ENCODE measurements at regions not wholly inside any gene's neighbourhood (a gene's known extent, or its start where the extent isn't known, plus 50 kb on each side); places are given as distances from the start of the nearest gene placed in this dataset.

DNA sequence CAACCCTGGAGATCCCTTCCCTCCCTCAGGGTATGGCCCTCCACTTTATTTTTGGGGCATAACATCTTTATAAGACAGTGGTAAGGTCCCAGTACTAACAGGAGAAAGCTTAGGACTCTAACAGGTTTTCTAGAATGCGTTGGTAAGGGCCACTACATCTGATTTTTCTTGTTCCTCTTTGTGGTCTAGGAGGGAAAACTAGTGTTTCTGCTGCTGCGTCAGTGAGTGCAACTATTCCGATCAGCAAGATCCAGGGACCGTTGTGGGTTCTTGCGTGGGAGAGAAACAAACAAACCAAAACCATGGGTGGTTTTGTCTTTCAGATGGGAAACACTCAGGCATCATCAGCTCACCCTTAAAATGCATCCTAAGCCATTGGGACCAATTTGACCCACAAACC is 123.6 kb upstream of the SLC16A7 start:
- TF ChIP-seq, protein P1, sequence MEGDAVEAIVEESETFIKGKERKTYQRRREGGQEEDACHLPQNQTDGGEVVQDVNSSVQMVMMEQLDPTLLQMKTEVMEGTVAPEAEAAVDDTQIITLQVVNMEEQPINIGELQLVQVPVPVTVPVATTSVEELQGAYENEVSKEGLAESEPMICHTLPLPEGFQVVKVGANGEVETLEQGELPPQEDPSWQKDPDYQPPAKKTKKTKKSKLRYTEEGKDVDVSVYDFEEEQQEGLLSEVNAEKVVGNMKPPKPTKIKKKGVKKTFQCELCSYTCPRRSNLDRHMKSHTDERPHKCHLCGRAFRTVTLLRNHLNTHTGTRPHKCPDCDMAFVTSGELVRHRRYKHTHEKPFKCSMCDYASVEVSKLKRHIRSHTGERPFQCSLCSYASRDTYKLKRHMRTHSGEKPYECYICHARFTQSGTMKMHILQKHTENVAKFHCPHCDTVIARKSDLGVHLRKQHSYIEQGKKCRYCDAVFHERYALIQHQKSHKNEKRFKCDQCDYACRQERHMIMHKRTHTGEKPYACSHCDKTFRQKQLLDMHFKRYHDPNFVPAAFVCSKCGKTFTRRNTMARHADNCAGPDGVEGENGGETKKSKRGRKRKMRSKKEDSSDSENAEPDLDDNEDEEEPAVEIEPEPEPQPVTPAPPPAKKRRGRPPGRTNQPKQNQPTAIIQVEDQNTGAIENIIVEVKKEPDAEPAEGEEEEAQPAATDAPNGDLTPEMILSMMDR (IDR thresholded peaks at IDR 0.05) = no peak

DNA sequence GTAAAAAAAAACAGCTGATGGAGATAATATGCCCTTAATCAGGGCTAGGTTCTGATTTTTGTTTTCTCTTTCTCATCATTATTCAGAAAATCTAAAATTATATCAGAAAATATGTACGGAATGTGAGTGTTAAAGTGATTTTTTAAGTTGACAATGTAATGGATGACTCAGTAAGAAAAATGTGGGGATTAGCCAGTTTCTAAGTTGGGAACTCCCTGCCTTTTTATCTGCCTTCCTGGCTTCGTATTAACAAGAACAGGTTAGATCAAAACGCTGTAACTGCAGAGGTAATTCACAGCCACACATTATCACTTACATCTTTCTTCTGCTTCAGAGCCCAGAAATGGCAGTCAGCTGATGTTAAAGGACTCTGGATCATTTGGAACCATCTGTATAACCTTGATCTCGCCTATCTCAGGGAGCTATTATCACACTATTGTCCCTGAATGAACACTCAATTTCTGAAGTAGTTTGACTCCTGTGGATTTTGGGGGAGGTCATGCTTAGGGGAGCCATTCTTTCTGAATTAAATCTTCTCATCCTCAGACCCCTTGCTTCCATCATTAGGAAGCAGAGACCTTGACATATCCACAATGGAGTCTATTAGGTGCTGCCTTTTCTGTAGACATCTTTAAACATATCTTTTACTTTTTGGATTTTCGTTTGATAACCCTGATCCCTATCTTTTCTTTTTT is 135.7 kb upstream of the SLC16A7 start:
- TF ChIP-seq, protein P1 (IDR thresholded peaks at IDR 0.05) = no peak

DNA sequence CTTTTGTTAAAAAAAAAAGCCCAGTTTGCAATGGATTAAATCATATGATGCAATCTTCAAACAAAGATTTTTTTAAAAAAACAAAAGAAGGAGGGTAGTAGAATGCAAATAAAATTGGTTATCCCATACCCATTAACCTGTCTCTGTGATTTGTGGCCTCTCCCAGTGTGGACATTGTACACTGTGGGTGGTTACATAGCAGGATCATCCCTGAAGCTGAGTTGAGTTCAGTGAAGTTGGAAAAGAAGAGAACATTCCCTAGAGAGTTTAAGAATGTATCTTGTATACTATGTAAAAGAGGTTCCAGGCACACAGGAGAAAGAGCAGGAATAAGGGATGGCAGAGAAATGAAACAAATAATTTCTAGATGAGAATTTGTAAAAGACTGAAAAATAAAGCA is 142.4 kb upstream of the SLC16A7 start:
- TF ChIP-seq, protein P1 (IDR thresholded peaks at IDR 0.05) = no peak

DNA sequence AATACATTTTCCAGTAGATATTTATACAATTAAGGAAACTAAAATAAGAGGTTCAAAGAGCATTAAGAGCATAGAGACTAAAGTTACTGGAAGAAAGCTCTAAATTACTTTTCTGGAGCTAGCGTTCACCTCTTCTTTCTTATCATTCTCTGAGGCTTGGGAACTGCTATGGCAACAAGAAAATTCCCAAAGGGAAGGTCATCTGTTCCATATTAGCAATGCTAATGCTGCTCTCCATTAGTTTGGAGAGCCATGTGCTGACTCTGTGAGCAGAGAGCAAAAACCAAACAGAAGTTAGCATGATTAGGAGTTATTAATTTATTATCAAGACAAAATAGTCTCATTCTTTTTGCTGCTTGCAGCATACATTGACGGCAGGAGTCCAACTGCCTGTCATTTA is 143.1 kb upstream of the SLC16A7 start:
- TF ChIP-seq, protein P1 (IDR thresholded peaks at IDR 0.05) = no peak

DNA sequence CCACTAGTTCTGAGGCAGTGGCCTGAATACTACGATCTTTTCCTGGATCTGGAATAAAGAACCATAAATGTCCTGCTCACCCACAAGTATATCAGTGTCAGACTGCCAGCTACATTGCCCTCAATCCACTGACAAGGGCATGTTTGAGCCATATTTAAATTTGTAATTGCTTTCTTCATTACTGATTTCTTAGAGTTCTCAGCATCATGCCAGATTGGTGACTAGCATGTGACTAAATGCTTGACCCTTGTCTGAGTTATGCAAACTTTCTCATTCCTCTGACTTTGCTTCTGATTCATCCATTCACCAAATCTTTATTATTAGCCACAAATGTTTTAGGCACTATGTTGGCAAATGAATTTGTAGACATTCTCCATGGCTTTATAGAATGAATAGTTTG is 143.6 kb upstream of the SLC16A7 start:
- TF ChIP-seq, protein P1 (IDR thresholded peaks at IDR 0.05) = no peak

DNA sequence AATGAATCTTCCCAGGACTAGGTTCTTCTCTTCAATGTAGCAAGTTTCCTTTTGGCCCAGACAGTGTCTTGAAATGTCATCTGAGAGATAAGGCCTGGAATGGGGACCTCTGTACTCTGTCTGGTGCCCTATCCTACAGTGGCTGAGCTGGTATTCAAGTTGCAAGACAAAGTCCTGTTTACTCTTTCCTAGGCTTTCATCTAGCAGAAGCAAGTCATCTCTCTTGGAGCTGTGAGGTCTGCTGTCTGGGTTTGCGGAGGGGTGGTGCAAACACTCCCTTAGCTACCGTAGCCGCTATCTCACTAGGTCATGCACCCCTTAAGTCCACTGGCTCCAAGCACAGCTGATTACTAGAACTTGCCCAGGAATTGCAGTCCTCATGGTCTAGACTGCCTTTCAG is 149.7 kb upstream of the SLC16A7 start:
- TF ChIP-seq, protein P1 (IDR thresholded peaks at IDR 0.05) = no peak

DNA sequence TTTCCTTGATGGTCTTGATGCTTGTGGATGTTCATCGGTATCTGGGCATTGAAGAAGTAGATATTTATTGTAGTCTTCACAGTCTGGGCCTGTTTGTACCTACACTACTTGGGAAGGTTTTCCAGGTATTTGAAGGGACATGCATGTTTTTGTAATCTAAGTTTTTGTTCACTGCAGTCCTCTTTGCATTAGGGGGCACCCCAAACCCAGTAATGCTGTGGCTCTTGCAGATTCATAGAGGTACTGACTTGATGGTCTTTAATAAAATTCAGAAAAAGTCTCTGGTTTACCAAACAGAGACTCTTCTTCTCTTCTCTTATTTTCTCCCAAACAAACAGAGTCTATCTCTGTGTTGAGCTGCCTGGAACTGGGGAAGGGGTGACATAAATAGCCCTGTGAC is 150.9 kb upstream of the SLC16A7 start:
- TF ChIP-seq, protein P1 (IDR thresholded peaks at IDR 0.05) = no peak

DNA sequence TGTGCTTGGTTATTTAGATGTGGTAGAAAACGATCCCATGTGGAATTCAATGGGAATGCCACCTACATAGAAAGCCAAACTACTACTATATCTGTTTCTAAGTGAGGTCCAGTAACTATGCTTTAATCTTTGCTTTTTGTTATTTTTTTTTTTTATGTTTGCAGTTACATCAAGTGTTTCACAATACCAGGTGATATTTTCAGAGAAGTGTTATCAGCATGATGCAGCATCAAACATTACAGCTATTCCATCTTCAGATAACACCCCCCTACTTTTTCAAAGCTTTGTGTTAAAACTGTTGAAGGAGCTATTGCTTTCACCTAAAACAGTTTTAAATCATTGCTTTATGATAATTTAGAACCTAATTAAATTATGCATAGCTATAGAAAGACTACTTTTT is 163.8 kb upstream of the SLC16A7 start:
- TF ChIP-seq, protein P1 (IDR thresholded peaks at IDR 0.05) = no peak
